ENCODE measurements at regions not wholly inside any gene's neighbourhood (a gene's known extent, or its start where the extent isn't known, plus 50 kb on each side); places are given as distances from the start of the nearest gene placed in this dataset.
"Not testable (repeated sequence)": the region's sequence is repeated elsewhere in the genome, so short reads cannot be mapped to it uniquely, and the experiment has no call there.

DNA sequence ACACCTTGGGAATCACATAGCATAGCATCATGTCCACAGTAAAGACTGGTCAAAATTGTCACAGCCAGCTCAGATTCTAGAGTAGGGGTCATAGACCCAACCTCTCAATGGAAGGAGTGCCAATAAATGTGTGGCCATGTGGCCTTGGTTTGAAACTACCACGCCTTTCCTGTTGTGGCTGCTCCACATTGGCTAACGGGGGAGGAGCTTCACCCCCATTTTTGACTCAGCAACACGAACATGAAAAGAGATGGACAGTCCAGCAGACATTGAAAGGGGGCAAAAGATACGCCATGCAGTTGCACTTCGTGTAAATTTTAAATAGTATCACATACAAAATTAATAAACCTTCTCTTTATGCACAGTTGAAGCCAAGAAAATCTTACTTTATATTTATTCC is 78.4 kb upstream of the HIVEP3 start:
- intact Hi-C loops (cut with DNase I): no loop called here
- DNase-seq (ENCODE audit: low spot score): no peak

DNA sequence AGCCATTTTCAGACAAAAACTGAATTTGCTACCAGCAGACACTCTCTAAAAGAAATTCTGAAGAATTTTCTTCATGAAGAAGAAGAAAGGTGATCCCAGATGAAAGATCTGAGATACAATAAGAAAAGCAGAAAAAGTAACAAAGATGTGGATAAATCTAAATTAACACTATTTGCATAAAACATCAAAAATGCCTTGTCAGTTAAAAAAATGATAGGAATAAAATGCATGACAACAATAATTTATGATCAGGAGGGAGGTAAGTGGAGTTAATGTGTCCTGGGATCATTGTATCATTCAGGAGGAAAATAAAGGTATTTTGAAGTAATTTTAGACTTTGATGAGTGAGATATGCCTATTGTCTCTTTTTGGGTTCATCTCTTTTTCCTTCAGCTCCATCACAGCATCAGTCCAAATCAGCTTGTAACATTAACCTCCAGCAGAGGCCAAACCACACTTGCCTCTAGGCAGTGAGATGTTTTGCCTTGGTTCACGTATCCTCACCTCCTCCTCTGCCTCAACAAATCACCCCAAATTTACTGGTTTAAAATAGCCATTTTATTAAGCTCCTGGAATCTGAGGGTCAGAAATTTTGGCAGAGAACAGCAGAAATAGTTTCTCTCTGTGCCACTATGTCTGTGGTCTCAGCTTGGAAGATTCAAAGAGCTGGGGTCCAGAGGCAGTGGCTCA is 76.9 kb upstream of the HIVEP3 start:
- no peak for DNase-seq (ENCODE audit: low spot score)
- intact Hi-C loops (cut with DNase I): no loop called here

- intact Hi-C loops (cut with DNase I): no loop called here
- DNase-seq (ENCODE audit: low spot score): no peak
Observed at GRCh38 chr1:41994195-41994894, 75.6 kb upstream of the HIVEP3 start.

DNA sequence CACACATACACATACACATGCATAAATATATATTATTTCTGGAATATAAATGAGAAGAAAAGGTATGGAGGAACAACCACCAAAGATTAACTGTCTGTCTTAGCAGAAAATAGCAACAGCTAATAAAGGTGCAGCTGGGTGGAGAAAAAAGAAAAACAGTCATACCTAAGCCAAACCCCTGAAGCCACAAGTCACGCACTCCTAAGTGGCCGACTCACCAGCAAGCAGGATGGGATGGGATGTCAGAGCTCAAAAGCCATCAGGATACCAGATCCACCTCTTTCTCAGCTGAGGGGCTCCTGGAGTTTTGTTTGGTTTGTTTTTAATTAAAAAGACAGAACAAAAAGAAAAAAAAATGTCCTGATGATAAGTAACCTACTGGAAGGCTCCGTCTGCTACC is 64.7 kb upstream of the HIVEP3 start:
- intact Hi-C loops (cut with DNase I): no loop called here
- DNase-seq (ENCODE audit: low spot score): no peak

DNA sequence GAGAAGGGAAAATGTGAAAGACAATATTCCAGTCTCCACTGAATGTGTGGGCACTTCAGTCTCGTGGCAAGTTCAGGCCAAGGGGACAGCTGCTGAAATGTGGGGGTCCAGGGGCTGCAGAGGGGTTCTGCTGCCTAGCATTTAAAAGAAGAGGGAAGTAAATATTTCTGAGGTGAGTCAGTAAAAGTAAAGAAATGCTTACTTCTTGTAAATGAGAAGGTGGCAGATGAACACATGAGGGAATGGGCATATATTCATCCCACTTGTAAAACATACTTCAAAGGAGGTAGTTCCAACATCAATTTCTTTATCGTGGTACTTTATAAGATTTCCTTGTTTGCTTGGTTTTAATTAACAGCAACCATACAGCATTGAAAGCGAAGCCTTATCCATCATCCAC is 63.1 kb upstream of the HIVEP3 start:
- intact Hi-C loops (cut with DNase I): no loop called here
- DNase-seq (ENCODE audit: low spot score): no peak

DNA sequence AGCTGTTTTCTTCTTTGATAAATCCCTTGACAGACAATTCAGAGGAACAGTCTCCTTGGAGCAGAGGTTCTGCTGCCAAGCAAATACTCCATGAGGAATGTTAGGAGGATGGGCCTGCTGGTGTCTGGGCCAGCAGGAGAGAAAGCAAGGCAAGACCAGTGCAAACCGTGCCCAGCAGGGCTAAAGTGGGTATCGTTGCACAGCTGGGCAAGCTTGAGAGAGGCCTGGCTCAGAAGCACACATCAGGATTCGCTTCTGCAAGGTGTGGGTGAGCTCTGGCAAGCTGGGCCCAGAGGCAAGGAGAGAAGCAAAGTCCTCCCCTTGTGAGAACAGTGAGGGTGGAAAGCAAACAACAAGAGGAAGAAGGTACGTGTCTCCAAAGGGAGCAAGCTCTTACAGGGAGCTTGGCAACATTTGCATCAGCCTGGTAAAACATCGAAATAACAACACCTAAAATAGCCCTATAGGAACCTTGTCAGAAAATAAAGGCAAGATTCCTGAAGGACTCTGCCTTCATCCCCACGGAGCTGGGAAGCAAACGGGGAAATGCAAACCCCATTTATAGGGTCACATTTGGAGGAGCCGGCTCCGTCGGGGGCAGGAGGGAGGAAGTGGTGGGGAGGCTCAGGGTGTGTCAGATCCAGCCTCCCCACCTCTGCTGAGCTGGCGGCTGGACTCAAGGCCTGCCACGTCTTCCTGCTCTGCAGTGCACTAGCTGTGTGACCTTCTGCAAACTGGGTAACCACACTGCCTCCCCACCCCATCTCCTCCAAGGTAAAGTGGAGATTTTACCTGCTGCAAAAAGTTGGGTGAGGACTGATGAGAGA is 62.3 kb upstream of the HIVEP3 start:
- no peak for DNase-seq (ENCODE audit: low spot score)
- intact Hi-C loops (cut with DNase I): no loop called here

- intact Hi-C loops (cut with DNase I): no loop called here
- DNase-seq (ENCODE audit: low spot score): no peak
Observed at GRCh38 chr1:41978986-41979385, 60.3 kb upstream of the HIVEP3 start.

GRCh38 chr1:41977326-41977725 is 58.6 kb upstream of the HIVEP3 start:
- intact Hi-C loops (cut with DNase I): no loop called here
- no peak for DNase-seq (ENCODE audit: low spot score)

DNA sequence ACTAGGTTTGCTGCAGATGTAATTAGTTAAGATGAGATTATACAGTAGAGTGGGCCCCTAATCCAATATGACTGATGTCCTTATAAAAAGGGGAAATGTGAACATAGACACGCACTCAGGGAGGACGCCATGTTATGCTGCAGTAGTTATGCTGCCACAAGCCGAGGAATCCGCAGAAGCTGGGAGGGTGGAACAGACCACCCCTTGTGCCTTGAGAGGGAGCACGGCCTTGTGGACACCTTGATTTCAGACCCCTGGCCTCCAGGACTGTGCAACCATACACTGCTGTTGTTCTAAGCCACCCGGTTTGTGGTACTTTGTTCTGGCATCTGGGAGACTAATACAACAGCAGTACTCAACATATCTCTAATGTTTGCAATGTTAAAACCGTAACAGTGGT is 57.9 kb upstream of the HIVEP3 start:
- no peak for DNase-seq (ENCODE audit: low spot score)
- intact Hi-C loops (cut with DNase I): no loop called here

GRCh38 chr1:41975850-41976569 is 57.3 kb upstream of the HIVEP3 start:
- intact Hi-C loops (cut with DNase I): no loop called here
- no peak for DNase-seq (ENCODE audit: low spot score)

DNA sequence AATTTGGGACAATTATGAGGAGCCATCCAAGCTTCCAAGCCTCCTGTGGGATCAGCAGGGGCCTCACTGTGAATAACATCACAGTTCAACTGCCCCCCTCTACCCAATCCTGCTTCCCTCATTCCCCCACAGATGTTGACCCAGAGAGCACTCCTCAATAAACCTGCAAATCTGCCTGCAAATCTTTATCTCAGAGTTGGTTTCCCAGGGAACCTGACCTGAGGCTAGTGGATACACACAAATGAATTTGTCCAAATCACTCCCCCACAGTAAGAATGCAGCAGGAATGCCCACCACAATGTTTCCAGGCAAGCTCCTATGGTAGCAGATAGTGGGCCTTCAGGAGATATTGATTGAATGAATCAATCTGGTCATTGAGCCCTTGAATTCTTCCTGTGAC is 56.4 kb upstream of the HIVEP3 start:
- intact Hi-C loops (cut with DNase I): no loop called here
- no peak for DNase-seq (ENCODE audit: low spot score)

- DNase-seq (ENCODE audit: low spot score); intact Hi-C loops (cut with DNase I): not testable (repeated sequence)
Observed at GRCh38 chr1:41968557-41968956, 49.8 kb upstream of the HIVEP3 start.

Data from cardiac septum (tissue), 1 donor.